ENCODE measurements at regions not wholly inside any gene's neighbourhood (a gene's known extent, or its start where the extent isn't known, plus 50 kb on each side); places are given as distances from the start of the nearest gene placed in this dataset.

- TF ChIP-seq CTCF (IDR thresholded peaks at IDR 0.05) (no peak), POLR2A (IDR thresholded peaks at IDR 0.05) (no peak)
These were observed 431.9 kb downstream of the ANXA1 start for GRCh38 chr9:73583576-73583975.
